DND-41 (cell line): ENCODE measurements at regions not wholly inside any gene's neighbourhood (a gene's known extent, or its start where the extent isn't known, plus 50 kb on each side); places are given as distances from the start of the nearest gene placed in this dataset.

ENCODE experiments used
- ATAC-seq: fragments of 200-7000 bp; cut with Tn5 transposase; 3 replicates; pipeline ENCODE4 v1.9.1; 2021; ENCODE audit warnings: low read depth; ENCODE audit not compliant: insufficient read depth
- DNase-seq: peaks from one replicate; pipeline ENCODE4 v3.0.0-alpha.2; 2020
- H2AFZ ChIP-seq: 2 replicates; pipeline ENCODE4 v1.6.0; 2012; ENCODE audit warnings: low read depth, low read length
- H3K27ac ChIP-seq: 2 replicates; pipeline ENCODE4 v1.5.1; 2012; ENCODE audit warnings: low read length, inconsistent platforms
- H3K27me3 ChIP-seq: fragments of 200-600 bp; sonication (generic); 2 replicates; pipeline ENCODE4 v1.6.0; 2012; ENCODE audit warnings: low read length, mild to moderate bottlenecking, inconsistent platforms; ENCODE audit not compliant: insufficient read depth, poor library complexity
- H3K36me3 ChIP-seq: 2 replicates; pipeline ENCODE4 v1.5.1; 2012; ENCODE audit warnings: low read length, inconsistent platforms; ENCODE audit not compliant: insufficient read depth
- H3K4me1 ChIP-seq: 2 replicates; pipeline ENCODE4 v1.5.1; 2012; ENCODE audit warnings: mild to moderate bottlenecking, low read length; ENCODE audit not compliant: insufficient read depth
- H3K4me2 ChIP-seq: 2 replicates; pipeline ENCODE4 v1.6.0; 2012; ENCODE audit warnings: mild to moderate bottlenecking, moderate library complexity, low read length, inconsistent platforms; ENCODE audit not compliant: insufficient read depth
- H3K4me3 ChIP-seq, 2 experiments: fragments of 200-600 bp in 1 of 2; shearing (Covaris generic) in 1 of 2; 2 replicates each; pipeline ENCODE4 v1.5.1; 2012 to 2016; ENCODE audit warnings: inconsistent platforms in 2 of 2, low read length in 2 of 2, mild to moderate bottlenecking in 2 of 2, low read depth in 1 of 2, moderate library complexity in 1 of 2
- H3K79me2 ChIP-seq: 2 replicates; pipeline ENCODE4 v1.6.0; 2012; ENCODE audit warnings: low read length, inconsistent platforms; ENCODE audit not compliant: insufficient read depth
- H3K9ac ChIP-seq: 2 replicates; pipeline ENCODE4 v1.6.0; 2012; ENCODE audit warnings: low read depth, mild to moderate bottlenecking, inconsistent platforms, low read length, moderate library complexity
- H3K9me3 ChIP-seq: 2 replicates; pipeline ENCODE4 v1.5.1; 2012; ENCODE audit warnings: low read length, moderate library complexity, mild to moderate bottlenecking, inconsistent platforms; ENCODE audit not compliant: insufficient read depth, severe bottlenecking
- H4K20me1 ChIP-seq: 2 replicates; pipeline ENCODE4 v1.6.0; 2012; ENCODE audit warnings: low read length; ENCODE audit not compliant: insufficient read depth
- CTCF ChIP-seq: IDR thresholded peaks from 2 replicates; pipeline ENCODE4 v1.5.1; 2012; ENCODE audit warnings: borderline replicate concordance, low read length, moderate library complexity, mild to moderate bottlenecking; ENCODE audit not compliant: poor library complexity, severe bottlenecking; ENCODE audit errors: extremely low read depth
- EZH2 ChIP-seq: IDR thresholded peaks from 3 replicates; pipeline ENCODE4 v1.6.1; 2012; ENCODE audit warnings: borderline replicate concordance, low read depth, mild to moderate bottlenecking, moderate library complexity, low read length, inconsistent platforms; ENCODE audit not compliant: severe bottlenecking

- Histone ChIP-seq H3K4me3 (no peak overlapping the region), H4K20me1 (no peaks in the 10 kb centered on the region), H3K4me2 (no peak overlapping the region)
Observed at GRCh38 chr9:18229992-18230676, 243.8 kb upstream of the ADAMTSL1 start.

GRCh38 chr9:18233311-18233710 lies 240.6 kb upstream of the ADAMTSL1 start:
- DNase-seq (no peak), ATAC-seq (no peak)
- TF ChIP-seq CTCF, result no peak
- TF ChIP-seq EZH2, result no peak
- Histone ChIP-seq H2AFZ (no peak overlapping the region), H4K20me1 (no peaks in the 10 kb centered on the region), H3K4me1 (no peaks in the 10 kb centered on the region), H3K27ac (no peak overlapping the region), H3K9me3 (no peaks in the 10 kb centered on the region), H3K79me2 (no peaks in the 10 kb centered on the region), H3K27me3 (peaks cover 3% of the 10 kb centered on the region), H3K36me3 (no peaks in the 10 kb centered on the region), H3K4me2 (no peak overlapping the region), H3K4me3 (no peak overlapping the region), H3K9ac (no peak overlapping the region)

More at GRCh38 chr9:18229992-18230676, 243.8 kb upstream of the ADAMTSL1 start:
- Histone ChIP-seq H3K36me3 (no peaks in the 10 kb centered on the region), H3K27me3 (no peaks in the 10 kb centered on the region), H3K27ac (no peak overlapping the region), H3K4me1 (no peaks in the 10 kb centered on the region), H3K9ac (no peak overlapping the region), H3K9me3 (no peaks in the 10 kb centered on the region), H3K79me2 (no peaks in the 10 kb centered on the region), H2AFZ (no peak overlapping the region)
- ATAC-seq (no peak), DNase-seq (no peak)
- TF ChIP-seq EZH2 (no peak), CTCF (no peak)

- Histone ChIP-seq H3K36me3 (no peaks in the 10 kb centered on the region), H3K4me3 (no peak overlapping the region), H3K9me3 (no peaks in the 10 kb centered on the region), H3K27me3 (peaks cover 3% of the 10 kb centered on the region), H2AFZ (no peak overlapping the region), H3K4me1 (no peaks in the 10 kb centered on the region), H3K79me2 (no peaks in the 10 kb centered on the region), H3K9ac (no peak overlapping the region), H3K27ac (no peak overlapping the region), H4K20me1 (no peaks in the 10 kb centered on the region), H3K4me2 (no peak overlapping the region)
- TF ChIP-seq EZH2, result no peak
- no peak for TF ChIP-seq CTCF
- DNase-seq (no peak), ATAC-seq (no peak)
Observed at GRCh38 chr9:18233776-18234445, 240.0 kb upstream of the ADAMTSL1 start.
